Mucosa of stomach (tissue), 1 donor: ENCODE measurements at regions not wholly inside any gene's neighbourhood (a gene's known extent, or its start where the extent isn't known, plus 50 kb on each side); places are given as distances from the start of the nearest gene placed in this dataset.

Source experiments
- H3K27me3 ChIP-seq: one replicate; pipeline ENCODE4 v1.7.0; 2013; ENCODE audit warnings: mild to moderate bottlenecking, low read length; ENCODE audit not compliant: control insufficient read depth, insufficient read depth
- H3K36me3 ChIP-seq: one replicate; pipeline ENCODE4 v1.7.0; 2013; ENCODE audit warnings: low read length; ENCODE audit not compliant: control insufficient read depth, insufficient read depth
- H3K4me1 ChIP-seq: one replicate; pipeline ENCODE4 v1.7.0; 2013; ENCODE audit warnings: mild to moderate bottlenecking, low read length; ENCODE audit not compliant: control insufficient read depth, insufficient read depth
- H3K4me3 ChIP-seq: one replicate; pipeline ENCODE4 v1.7.0; 2013; ENCODE audit warnings: low read length
- H3K9ac ChIP-seq: one replicate; pipeline ENCODE4 v1.7.0; 2013; ENCODE audit warnings: mild to moderate bottlenecking, low read length, moderate library complexity
- H3K9me3 ChIP-seq: one replicate; pipeline ENCODE4 v1.7.0; 2013; ENCODE audit warnings: mild to moderate bottlenecking, low read length, moderate library complexity; ENCODE audit not compliant: control insufficient read depth
- donor health status: Pancreatic carcinoma.

DNA sequence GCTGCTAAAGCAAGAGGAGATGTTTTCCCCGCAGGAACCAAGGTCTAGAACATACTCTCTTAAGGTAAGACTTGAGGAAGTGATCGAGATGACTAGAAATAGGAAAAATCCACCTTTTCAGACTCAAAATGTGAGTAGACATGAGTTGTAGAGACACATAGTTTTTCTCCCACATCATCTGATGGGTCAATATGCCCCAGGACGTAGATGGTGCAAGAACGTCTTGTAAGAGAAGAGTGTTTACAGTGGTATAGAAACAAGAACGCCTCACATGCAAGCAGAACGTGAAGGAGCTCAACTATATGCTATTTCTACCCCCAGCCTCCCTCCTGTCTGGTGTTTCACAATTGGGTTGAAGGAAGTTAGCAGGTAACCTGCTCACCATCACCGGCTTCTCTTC lies 144.0 kb upstream of the BACE2 start:
- Histone ChIP-seq H3K9me3 (no peaks in the 10 kb centered on the region), H3K4me3 (no peak overlapping the region), H3K9ac (no peak overlapping the region), H3K4me1 (no peaks in the 10 kb centered on the region), H3K36me3 (no peaks in the 10 kb centered on the region), H3K27me3 (no peaks in the 10 kb centered on the region)

DNA sequence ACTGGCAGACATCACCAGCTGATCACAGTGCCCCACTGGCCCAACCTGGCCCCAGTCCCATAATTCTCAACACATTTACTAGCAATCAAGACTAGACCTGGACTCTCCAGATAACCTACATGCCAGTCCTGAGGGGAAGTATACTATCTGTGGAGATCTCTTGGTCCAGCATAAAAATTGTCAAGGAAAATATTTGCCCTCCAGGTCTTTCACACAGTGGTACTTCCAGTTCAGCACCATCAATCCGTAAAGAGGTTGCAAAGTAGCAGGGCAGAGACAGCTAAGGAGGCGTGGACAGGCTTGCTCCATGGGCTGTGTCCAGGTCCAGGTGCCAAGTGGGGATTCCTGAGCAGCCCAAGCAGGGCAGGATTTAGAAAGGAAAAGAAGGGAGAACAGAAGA lies 143.6 kb upstream of the BACE2 start:
- Histone ChIP-seq H3K9me3 (no peaks in the 10 kb centered on the region), H3K4me1 (peaks cover under 1% of the 10 kb centered on the region), H3K36me3 (no peaks in the 10 kb centered on the region), H3K4me3 (no peak overlapping the region), H3K27me3 (no peaks in the 10 kb centered on the region), H3K9ac (no peak overlapping the region)

DNA sequence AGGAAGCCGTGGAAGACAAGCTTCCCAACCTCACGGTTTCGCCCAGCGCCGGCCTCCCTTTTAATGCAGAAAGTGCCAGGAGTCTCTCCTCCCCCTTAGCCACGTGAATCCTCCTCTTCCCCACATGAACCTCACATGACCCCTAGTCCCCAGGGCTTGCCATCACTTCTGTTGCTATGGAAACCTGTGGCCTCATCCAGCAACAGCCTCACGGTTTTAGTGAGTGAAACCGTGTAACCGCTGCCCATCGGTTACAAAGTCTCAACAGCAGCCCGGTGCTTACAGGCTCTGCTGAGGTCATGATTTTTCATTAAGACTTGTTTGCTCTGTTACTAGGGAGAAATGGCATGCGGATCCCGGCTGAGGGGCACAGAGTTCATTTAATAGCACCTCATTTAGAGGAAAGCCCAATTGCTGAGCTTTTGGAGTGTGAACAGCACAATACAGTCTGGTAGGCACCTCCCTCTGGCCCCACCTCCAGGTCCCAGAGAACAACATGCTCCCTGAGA lies 143.2 kb upstream of the BACE2 start:
- Histone ChIP-seq H3K9me3 (no peaks in the 10 kb centered on the region), H3K4me1 (peaks cover 5% of the 10 kb centered on the region), H3K4me3 (no peak overlapping the region)

GRCh38 chr21:41029571-41029970 lies 138.4 kb upstream of the BACE2 start:
- no peak overlapping the region for H3K4me3 ChIP-seq
- no peak overlapping the region for H3K9ac ChIP-seq
- H3K36me3 ChIP-seq = no peaks in the 10 kb centered on the region
- peaks cover 7% of the 10 kb centered on the region for H3K4me1 ChIP-seq
- H3K27me3 ChIP-seq = no peaks in the 10 kb centered on the region
- H3K9me3 ChIP-seq = no peaks in the 10 kb centered on the region

More for the DNA sequence above, 143.2 kb upstream of the BACE2 start:
- Histone ChIP-seq H3K27me3 (no peaks in the 10 kb centered on the region), H3K36me3 (no peaks in the 10 kb centered on the region), H3K9ac (no peak overlapping the region)

- H3K4me3 ChIP-seq = no peak overlapping the region
Observed at GRCh38 chr21:41031701-41032220, 136.2 kb upstream of the BACE2 start.

GRCh38 chr21:41032541-41032940 lies 135.4 kb upstream of the BACE2 start:
- no peak overlapping the region for H3K4me3 ChIP-seq
- no peaks in the 10 kb centered on the region for H3K9me3 ChIP-seq
- H3K9ac ChIP-seq = no peak overlapping the region
- no peaks in the 10 kb centered on the region for H3K36me3 ChIP-seq
- peaks cover 7% of the 10 kb centered on the region for H3K4me1 ChIP-seq
- H3K27me3 ChIP-seq = no peaks in the 10 kb centered on the region

More at GRCh38 chr21:41031701-41032220, 136.2 kb upstream of the BACE2 start:
- no peaks in the 10 kb centered on the region for H3K36me3 ChIP-seq
- peaks cover 7% of the 10 kb centered on the region for H3K4me1 ChIP-seq
- H3K9ac ChIP-seq = no peak overlapping the region
- no peaks in the 10 kb centered on the region for H3K27me3 ChIP-seq
- H3K9me3 ChIP-seq = no peaks in the 10 kb centered on the region

GRCh38 chr21:41037212-41037611 lies 130.7 kb upstream of the BACE2 start:
- Histone ChIP-seq H3K9me3 (no peaks in the 10 kb centered on the region), H3K4me3 (no peak overlapping the region), H3K27me3 (no peaks in the 10 kb centered on the region), H3K4me1 (no peaks in the 10 kb centered on the region), H3K36me3 (no peaks in the 10 kb centered on the region), H3K9ac (no peak overlapping the region)

- Histone ChIP-seq H3K4me1 (no peaks in the 10 kb centered on the region), H3K9ac (no peak overlapping the region), H3K4me3 (no peak overlapping the region), H3K27me3 (no peaks in the 10 kb centered on the region), H3K36me3 (no peaks in the 10 kb centered on the region), H3K9me3 (no peaks in the 10 kb centered on the region)
Observed at GRCh38 chr21:41037936-41038335, 130.0 kb upstream of the BACE2 start.

DNA sequence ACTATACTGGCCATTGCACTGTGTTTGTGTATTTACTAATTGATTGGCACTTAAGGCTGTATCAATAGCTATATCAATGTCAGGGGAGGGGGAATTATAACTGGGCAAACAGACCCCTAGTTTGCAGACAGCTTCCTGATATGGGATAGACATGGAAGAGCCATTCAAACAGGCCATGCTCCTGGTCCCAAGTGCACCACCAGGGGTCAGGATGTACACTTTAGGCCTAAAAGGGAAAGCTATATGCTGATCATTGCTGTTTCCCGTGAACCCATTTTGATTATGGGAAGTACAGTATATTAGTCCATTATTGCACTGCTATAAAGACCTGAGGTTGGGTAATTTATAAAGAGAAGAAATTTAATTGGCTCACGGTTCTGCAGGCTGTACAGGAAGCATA lies 124.9 kb upstream of the BACE2 start:
- H3K9me3 ChIP-seq = no peaks in the 10 kb centered on the region
- H3K9ac ChIP-seq = no peak overlapping the region
- no peaks in the 10 kb centered on the region for H3K36me3 ChIP-seq
- no peak overlapping the region for H3K4me3 ChIP-seq
- peaks cover 5% of the 10 kb centered on the region for H3K27me3 ChIP-seq
- peaks cover 12% of the 10 kb centered on the region for H3K4me1 ChIP-seq

DNA sequence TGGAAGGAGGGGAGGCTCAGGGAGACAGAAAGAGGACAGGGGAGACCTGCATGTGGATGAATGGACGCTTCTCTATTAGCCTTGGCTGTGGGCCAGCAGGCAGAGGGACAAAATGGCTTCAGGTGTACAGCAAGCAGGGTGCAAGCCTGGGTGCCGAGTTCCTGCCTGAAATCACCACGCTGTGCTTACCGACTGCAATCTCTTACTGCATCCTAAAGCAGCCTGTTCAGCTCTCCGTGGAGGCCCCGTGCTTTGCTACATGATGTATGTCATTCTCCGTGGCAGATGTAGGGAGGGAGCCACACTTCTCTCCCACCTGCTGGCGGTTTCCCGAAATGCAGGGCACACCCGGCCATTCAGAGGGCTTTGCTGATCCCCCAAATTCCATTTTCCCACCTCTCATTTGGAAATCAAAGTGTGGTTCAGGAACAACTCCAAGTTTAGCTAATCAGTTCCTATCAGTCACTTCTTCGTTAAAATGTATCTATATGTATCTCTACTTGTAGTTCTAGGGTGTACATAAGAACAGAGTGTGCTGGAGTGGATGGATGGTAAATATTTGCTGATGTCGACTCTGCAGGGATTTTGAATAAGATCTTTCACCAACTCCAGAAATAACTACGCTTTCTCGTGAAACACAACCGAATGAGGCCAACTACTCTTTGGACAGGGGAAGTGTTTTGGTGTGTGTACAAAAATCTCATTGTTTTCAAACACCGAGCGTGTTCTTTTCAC lies 122.3 kb upstream of the BACE2 start:
- Histone ChIP-seq H3K9me3 (no peaks in the 10 kb centered on the region), H3K27me3 (peaks cover 5% of the 10 kb centered on the region), H3K9ac (peak overlapping the region; percentile 12), H3K4me1 (peaks cover 12% of the 10 kb centered on the region), H3K36me3 (no peaks in the 10 kb centered on the region), H3K4me3 (no peak overlapping the region)

- Histone ChIP-seq H3K4me1 (peaks cover 12% of the 10 kb centered on the region), H3K4me3 (no peak overlapping the region), H3K36me3 (no peaks in the 10 kb centered on the region), H3K9ac (no peak overlapping the region), H3K27me3 (peaks cover 5% of the 10 kb centered on the region), H3K9me3 (no peaks in the 10 kb centered on the region)
Observed at GRCh38 chr21:41048145-41048544, 119.8 kb upstream of the BACE2 start.

- Histone ChIP-seq H3K27me3 (peaks cover 5% of the 10 kb centered on the region), H3K36me3 (no peaks in the 10 kb centered on the region), H3K9me3 (no peaks in the 10 kb centered on the region)
Observed at GRCh38 chr21:41048623-41049022, 119.3 kb upstream of the BACE2 start.

More at GRCh38 chr21:41048623-41049022, 119.3 kb upstream of the BACE2 start:
- H3K4me1 ChIP-seq = peaks cover 12% of the 10 kb centered on the region
- H3K9ac ChIP-seq = no peak overlapping the region
- no peak overlapping the region for H3K4me3 ChIP-seq
